Bronchial epithelial cell (primary cell): ENCODE measurements at regions not wholly inside any gene's neighbourhood (a gene's known extent, or its start where the extent isn't known, plus 50 kb on each side); places are given as distances from the start of the nearest gene placed in this dataset.

ENCODE experiments used
- DNase-seq: peaks from one replicate; pipeline ENCODE4 v3.0.0-alpha.2; 2010; ENCODE audit warnings: low read depth
- FAIRE-seq: peaks from 2 replicates; lab custom pipeline; 2011; peaks lifted over from hg19 to GRCh38; lab: Jason Lieb, UNC
- H3K27me3 ChIP-seq: 2 replicates; pipeline ENCODE4 v1.5.1; 2011; ENCODE audit warnings: low read length; ENCODE audit not compliant: control insufficient read depth, insufficient read depth
- H3K36me3 ChIP-seq: 2 replicates; pipeline ENCODE4 v1.5.1; 2011; ENCODE audit warnings: low read length; ENCODE audit not compliant: control insufficient read depth, insufficient read depth
- H3K4me3 ChIP-seq: 2 replicates; pipeline ENCODE4 v1.5.1; 2011; ENCODE audit warnings: mild to moderate bottlenecking, low read depth, low read length, control low read depth
- CTCF ChIP-seq: IDR thresholded peaks from 2 replicates; pipeline ENCODE4 v1.5.1; 2011; ENCODE audit warnings: mild to moderate bottlenecking, moderate library complexity, low read length, control low read depth, inconsistent platforms; ENCODE audit not compliant: insufficient read depth, severe bottlenecking

- no peak for TF ChIP-seq CTCF
- DNase-seq: no peak
- Histone ChIP-seq H3K4me3 (no peak overlapping the region), H3K27me3 (no peaks in the 10 kb centered on the region), H3K36me3 (no peaks in the 10 kb centered on the region)
- FAIRE-seq: no peak
Observed at GRCh38 chr2:39563572-39563971, 102.1 kb upstream of the TMEM178A start.

GRCh38 chr2:39567507-39567906, 98.2 kb upstream of the TMEM178A start:
- Histone ChIP-seq H3K27me3 (no peaks in the 10 kb centered on the region), H3K36me3 (no peaks in the 10 kb centered on the region), H3K4me3 (no peak overlapping the region)
- DNase-seq (no peak), FAIRE-seq (no peak)
- TF ChIP-seq CTCF: no peak

GRCh38 chr2:39568116-39568515, 97.6 kb upstream of the TMEM178A start:
- TF ChIP-seq CTCF: no peak
- no peak for FAIRE-seq
- peak; percentile 52 for DNase-seq
- H3K4me3 ChIP-seq: no peak overlapping the region
- H3K27me3 ChIP-seq: no peaks in the 10 kb centered on the region
- H3K36me3 ChIP-seq: no peaks in the 10 kb centered on the region

- TF ChIP-seq CTCF: no peak
- DNase-seq (peak; percentile 62), FAIRE-seq (no peak)
- Histone ChIP-seq H3K36me3 (no peaks in the 10 kb centered on the region), H3K27me3 (no peaks in the 10 kb centered on the region), H3K4me3 (no peak overlapping the region)
Observed at GRCh38 chr2:39568561-39569006, 97.1 kb upstream of the TMEM178A start.

- H3K36me3 ChIP-seq: no peaks in the 10 kb centered on the region
- TF ChIP-seq CTCF: no peak
- FAIRE-seq (no peak), DNase-seq (no peak)
- H3K27me3 ChIP-seq: no peaks in the 10 kb centered on the region
- no peak overlapping the region for H3K4me3 ChIP-seq
Observed at GRCh38 chr2:39570130-39570555, 95.6 kb upstream of the TMEM178A start.

GRCh38 chr2:39570614-39571013, 95.1 kb upstream of the TMEM178A start:
- FAIRE-seq (no peak), DNase-seq (no peak)
- TF ChIP-seq CTCF: no peak
- no peaks in the 10 kb centered on the region for H3K36me3 ChIP-seq
- no peak overlapping the region for H3K4me3 ChIP-seq
- H3K27me3 ChIP-seq: no peaks in the 10 kb centered on the region
